Esophagus squamous epithelium (tissue), 4 donors: ENCODE measurements at regions not wholly inside any gene's neighbourhood (a gene's known extent, or its start where the extent isn't known, plus 50 kb on each side); places are given as distances from the start of the nearest gene placed in this dataset.

Experiments used
- POLR2A ChIP-seq, 4 donors: fragments of 450-650 bp; IDR thresholded peaks; one replicate each; pipeline ENCODE4 v1.6.1; 2017; ENCODE audit warnings: antibody characterized with exemption in 4 of 4, mild to moderate bottlenecking in 4 of 4, moderate library complexity in 3 of 4
- TF ChIP-seq, protein P1 (sequence below), 6 experiments: fragments of 450-650 bp in 4 of 6; fragments of 200-600 bp in 2 of 6; sonication (generic) in 2 of 6; IDR thresholded peaks; one replicate each; pipeline ENCODE4 v1.5.1; 2016 to 2019; ENCODE audit warnings: antibody characterized with exemption in 6 of 6, mild to moderate bottlenecking in 4 of 6, moderate library complexity in 4 of 6

DNA sequence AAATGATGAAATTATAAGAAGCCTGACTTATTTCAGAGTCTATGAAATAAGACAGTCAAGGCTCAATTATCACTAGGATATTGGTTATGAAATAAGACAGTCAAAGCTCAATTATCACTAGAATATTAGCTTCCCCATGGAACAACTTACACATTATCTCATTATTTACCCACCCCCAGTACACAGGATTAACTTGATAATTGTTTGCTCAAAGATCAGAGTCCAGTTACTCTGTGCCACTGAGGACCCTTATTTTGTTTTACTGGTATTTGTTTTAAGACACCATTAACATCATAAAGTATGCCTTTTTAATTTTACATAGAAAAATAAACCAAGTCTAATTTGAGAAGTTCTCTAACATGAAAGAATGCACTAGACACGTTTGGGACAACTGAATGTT lies 225.4 kb downstream of the SI start:
- TF ChIP-seq, protein P1, sequence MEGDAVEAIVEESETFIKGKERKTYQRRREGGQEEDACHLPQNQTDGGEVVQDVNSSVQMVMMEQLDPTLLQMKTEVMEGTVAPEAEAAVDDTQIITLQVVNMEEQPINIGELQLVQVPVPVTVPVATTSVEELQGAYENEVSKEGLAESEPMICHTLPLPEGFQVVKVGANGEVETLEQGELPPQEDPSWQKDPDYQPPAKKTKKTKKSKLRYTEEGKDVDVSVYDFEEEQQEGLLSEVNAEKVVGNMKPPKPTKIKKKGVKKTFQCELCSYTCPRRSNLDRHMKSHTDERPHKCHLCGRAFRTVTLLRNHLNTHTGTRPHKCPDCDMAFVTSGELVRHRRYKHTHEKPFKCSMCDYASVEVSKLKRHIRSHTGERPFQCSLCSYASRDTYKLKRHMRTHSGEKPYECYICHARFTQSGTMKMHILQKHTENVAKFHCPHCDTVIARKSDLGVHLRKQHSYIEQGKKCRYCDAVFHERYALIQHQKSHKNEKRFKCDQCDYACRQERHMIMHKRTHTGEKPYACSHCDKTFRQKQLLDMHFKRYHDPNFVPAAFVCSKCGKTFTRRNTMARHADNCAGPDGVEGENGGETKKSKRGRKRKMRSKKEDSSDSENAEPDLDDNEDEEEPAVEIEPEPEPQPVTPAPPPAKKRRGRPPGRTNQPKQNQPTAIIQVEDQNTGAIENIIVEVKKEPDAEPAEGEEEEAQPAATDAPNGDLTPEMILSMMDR (IDR thresholded peaks at IDR 0.05) = no peak
- no peak for TF ChIP-seq POLR2A (IDR thresholded peaks at IDR 0.05)
